ENCODE measurements at regions not wholly inside any gene's neighbourhood (a gene's known extent, or its start where the extent isn't known, plus 50 kb on each side); places are given as distances from the start of the nearest gene placed in this dataset.

DNA sequence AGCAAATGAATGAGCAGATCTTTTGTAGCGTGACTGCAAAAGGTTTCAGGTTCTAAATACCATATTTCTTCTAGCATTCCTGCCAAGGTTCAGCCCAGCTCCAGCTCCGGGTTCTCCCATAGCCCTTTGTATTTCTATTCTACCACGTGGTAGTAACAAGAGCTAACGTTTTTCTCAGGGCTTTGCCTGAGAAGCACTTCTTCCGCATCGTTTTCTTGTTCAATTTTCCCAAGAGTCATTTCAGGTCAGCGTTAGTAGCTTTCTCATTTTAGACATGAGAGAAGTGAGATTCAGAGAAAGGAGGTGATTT lies 120.1 kb upstream of the MYCN start:
- no peak for TF ChIP-seq POLR2AphosphoS5 (IDR thresholded peaks at IDR 0.05; ENCODE audit: low read depth, low read length)
- TF ChIP-seq, protein P1, sequence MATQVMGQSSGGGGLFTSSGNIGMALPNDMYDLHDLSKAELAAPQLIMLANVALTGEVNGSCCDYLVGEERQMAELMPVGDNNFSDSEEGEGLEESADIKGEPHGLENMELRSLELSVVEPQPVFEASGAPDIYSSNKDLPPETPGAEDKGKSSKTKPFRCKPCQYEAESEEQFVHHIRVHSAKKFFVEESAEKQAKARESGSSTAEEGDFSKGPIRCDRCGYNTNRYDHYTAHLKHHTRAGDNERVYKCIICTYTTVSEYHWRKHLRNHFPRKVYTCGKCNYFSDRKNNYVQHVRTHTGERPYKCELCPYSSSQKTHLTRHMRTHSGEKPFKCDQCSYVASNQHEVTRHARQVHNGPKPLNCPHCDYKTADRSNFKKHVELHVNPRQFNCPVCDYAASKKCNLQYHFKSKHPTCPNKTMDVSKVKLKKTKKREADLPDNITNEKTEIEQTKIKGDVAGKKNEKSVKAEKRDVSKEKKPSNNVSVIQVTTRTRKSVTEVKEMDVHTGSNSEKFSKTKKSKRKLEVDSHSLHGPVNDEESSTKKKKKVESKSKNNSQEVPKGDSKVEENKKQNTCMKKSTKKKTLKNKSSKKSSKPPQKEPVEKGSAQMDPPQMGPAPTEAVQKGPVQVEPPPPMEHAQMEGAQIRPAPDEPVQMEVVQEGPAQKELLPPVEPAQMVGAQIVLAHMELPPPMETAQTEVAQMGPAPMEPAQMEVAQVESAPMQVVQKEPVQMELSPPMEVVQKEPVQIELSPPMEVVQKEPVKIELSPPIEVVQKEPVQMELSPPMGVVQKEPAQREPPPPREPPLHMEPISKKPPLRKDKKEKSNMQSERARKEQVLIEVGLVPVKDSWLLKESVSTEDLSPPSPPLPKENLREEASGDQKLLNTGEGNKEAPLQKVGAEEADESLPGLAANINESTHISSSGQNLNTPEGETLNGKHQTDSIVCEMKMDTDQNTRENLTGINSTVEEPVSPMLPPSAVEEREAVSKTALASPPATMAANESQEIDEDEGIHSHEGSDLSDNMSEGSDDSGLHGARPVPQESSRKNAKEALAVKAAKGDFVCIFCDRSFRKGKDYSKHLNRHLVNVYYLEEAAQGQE (IDR thresholded peaks at IDR 0.05; ENCODE audit: insufficient read depth in 1 of 2, low read depth in 2 of 2, low read length in 2 of 2) = no peak
- TF ChIP-seq FOXP2 (optimal IDR thresholded peaks at IDR 0.05; ENCODE audit: borderline replicate concordance, extremely low read depth, extremely low read length, insufficient read depth) = no peak
- TF ChIP-seq TAF1 (IDR thresholded peaks at IDR 0.05; ENCODE audit: borderline replicate concordance, insufficient read depth, low read length) = no peak
- no peak for TF ChIP-seq SIN3A (IDR thresholded peaks at IDR 0.05; ENCODE audit: borderline replicate concordance, insufficient read depth, low read length)

DNA sequence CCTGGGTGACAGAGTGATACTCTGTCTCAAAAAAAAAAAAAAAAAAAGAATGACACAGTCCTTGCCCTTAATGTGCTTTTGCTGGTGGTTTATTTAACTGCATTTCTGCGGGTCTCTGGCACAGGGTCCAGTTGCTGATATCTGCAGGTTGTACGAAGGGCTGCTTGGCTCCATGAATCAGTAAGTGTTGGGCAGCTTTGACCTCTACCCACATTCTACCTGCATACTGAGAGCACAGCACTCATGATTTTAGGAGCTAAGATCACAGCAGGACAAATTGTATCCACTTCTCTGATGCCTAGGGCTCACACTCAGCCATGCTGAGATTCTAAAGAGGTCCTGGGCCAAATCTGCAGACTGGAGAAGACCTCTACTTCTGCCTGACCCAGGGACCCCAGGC lies 119.4 kb upstream of the MYCN start:
- TF ChIP-seq POLR2AphosphoS5 (IDR thresholded peaks at IDR 0.05; ENCODE audit: low read depth, low read length) (no peak), TAF1 (IDR thresholded peaks at IDR 0.05; ENCODE audit: borderline replicate concordance, insufficient read depth, low read length) (no peak), SIN3A (IDR thresholded peaks at IDR 0.05; ENCODE audit: borderline replicate concordance, insufficient read depth, low read length) (no peak), FOXP2 (optimal IDR thresholded peaks at IDR 0.05; ENCODE audit: borderline replicate concordance, extremely low read depth, extremely low read length, insufficient read depth) (no peak)
- TF ChIP-seq, protein P1 (IDR thresholded peaks at IDR 0.05; ENCODE audit: insufficient read depth in 1 of 2, low read depth in 2 of 2, low read length in 2 of 2) = no peak

DNA sequence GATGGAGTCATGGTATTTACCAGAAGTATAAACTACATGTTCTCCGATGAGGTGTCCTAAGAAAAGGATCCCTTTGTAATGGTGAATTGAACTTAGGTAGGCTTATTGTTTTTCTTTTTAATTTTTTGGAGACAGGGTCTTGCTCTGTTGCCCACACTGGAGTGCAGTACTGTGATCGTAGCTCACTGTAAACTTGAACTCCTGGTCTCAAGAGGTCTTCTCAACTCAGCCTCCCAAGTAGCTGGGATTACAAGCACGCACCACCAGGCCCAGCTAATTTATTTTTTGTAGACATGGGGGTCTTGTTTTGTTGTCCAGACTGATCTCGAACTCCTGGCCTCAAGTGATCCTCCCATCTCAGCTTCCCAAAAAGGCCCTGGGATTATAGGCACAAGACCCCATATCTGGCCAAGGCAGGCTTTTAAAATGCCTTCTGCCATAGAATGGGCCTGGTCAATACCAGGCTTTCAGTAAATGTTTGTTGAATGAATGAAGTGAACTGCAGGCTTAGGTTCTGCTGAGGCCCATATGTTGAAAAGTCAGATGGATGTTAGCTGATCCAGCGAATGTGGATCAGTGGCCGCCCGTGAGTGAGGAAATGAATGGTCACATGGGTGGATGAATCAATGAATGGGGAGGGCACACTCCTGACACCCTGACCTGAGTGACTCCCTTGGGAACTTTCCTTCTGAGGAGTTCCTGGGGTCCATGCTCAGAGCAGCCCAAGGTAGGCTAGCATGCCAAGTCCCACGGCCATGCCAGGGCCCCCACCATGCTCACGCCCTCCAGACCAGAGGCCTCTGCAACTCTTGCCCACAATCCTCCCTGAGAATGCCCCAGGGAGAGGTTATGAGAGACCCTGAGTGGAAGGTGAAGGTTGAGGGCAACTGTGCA lies 118.0 kb upstream of the MYCN start:
- TF ChIP-seq POLR2AphosphoS5 (IDR thresholded peaks at IDR 0.05; ENCODE audit: low read depth, low read length) (no peak), SIN3A (IDR thresholded peaks at IDR 0.05; ENCODE audit: borderline replicate concordance, insufficient read depth, low read length) (no peak), FOXP2 (optimal IDR thresholded peaks at IDR 0.05; ENCODE audit: borderline replicate concordance, extremely low read depth, extremely low read length, insufficient read depth) (no peak), TAF1 (IDR thresholded peaks at IDR 0.05; ENCODE audit: borderline replicate concordance, insufficient read depth, low read length) (no peak)
- TF ChIP-seq, protein P1 (IDR thresholded peaks at IDR 0.05; ENCODE audit: insufficient read depth in 1 of 2, low read depth in 2 of 2, low read length in 2 of 2) = no peak

DNA sequence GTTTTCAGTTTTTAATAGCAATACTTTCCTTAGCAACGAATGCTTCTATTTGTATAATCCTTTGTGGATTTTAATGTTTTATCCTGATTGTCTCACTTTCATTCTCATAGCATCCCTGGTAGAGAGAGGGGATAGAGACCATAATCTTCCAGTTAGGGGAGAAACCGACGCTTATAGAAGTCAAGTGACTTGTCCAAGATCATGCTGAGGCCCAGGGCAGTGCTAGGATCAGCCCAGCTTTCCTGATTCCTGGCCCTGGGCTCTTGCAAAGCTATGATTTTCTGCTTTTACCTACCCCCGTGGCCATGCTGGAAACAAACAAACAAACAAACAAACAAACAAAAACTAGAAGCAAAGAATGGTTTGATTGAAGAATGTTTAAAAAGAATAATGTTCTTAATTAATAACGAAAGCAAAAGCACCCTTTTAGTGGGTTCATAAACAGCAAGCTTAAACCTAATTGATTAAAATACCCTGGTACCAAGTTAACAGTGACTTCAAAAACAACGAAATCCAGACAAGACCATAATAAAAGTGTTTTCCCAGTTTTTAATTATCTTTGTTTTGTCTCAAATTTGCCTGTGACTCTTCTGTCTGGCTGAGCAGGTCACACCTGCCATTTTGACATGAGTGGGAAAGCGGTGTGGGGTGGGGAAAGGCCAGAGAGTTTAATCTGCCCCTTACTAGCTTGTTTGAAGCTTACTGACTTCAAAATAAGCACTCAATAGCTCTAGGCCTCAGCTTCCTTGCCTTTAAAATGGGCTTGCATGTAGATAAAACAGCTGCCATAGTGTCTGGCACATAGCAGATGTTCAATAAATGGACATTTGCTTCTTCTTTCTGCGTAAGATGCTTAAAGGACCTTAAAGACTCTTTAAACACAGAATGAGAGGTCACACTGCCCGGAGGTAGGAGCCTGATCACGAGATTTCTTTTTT lies 116.6 kb upstream of the MYCN start:
- TF ChIP-seq TAF1 (IDR thresholded peaks at IDR 0.05; ENCODE audit: borderline replicate concordance, insufficient read depth, low read length) = no peak
- no peak for TF ChIP-seq SIN3A (IDR thresholded peaks at IDR 0.05; ENCODE audit: borderline replicate concordance, insufficient read depth, low read length)
- TF ChIP-seq POLR2AphosphoS5 (IDR thresholded peaks at IDR 0.05; ENCODE audit: low read depth, low read length) = no peak
- TF ChIP-seq FOXP2 (optimal IDR thresholded peaks at IDR 0.05; ENCODE audit: borderline replicate concordance, extremely low read depth, extremely low read length, insufficient read depth) = no peak
- TF ChIP-seq, protein P1 (IDR thresholded peaks at IDR 0.05; ENCODE audit: insufficient read depth in 1 of 2, low read depth in 2 of 2, low read length in 2 of 2) = no peak
